ENCODE measurements at regions not wholly inside any gene's neighbourhood (a gene's known extent, or its start where the extent isn't known, plus 50 kb on each side); places are given as distances from the start of the nearest gene placed in this dataset.
"Not testable (repeated sequence)": the region's sequence is repeated elsewhere in the genome, so short reads cannot be mapped to it uniquely, and the experiment has no call there.

- Histone ChIP-seq H3K27me3 (no peaks in the 10 kb centered on the region), H3K4me3 (no peak overlapping the region), H3K36me3 (no peaks in the 10 kb centered on the region), H3K9me3 (no peaks in the 10 kb centered on the region), H3K27ac (no peak overlapping the region), H3K4me1 (peaks cover 0 to 26% of the 10 kb centered on the region in 2 donors)
- DNase-seq (no peak), ATAC-seq (no peak)
- TF ChIP-seq CTCF (IDR thresholded peaks at IDR 0.05), result no peak
- intact Hi-C loops (cut with DNase I), result no loop called here
Measured at GRCh38 chr6:144410059-144410458, 124.9 kb downstream of the UTRN start.

DNA sequence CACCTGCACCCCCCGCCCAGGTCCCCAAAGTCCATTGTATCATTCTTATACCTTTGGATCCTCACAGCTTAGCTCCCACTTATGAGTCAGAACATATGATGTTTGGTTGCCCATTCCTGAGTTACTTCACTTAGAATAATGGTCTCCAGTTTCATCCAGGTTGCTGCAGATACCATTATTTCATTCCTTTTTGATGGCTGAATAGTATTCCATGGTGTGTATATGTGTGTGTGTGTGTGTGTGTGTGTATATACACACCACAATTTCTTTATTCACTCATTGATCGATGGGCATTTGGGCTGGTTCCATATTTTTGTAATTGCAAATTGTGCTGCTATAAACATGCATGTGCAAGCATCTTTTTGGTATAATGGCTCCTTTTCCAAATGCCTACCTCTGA lies 125.4 kb downstream of the UTRN start:
- H3K36me3 ChIP-seq; H3K9me3 ChIP-seq; H3K27me3 ChIP-seq; intact Hi-C loops (cut with DNase I); DNase-seq; ATAC-seq; H3K4me3 ChIP-seq; H3K27ac ChIP-seq: not testable (repeated sequence)
- peaks cover 0 to 26% of the 10 kb centered on the region in 2 donors for H3K4me1 ChIP-seq

GRCh38 chr6:144411531-144412165 lies 126.5 kb downstream of the UTRN start:
- Histone ChIP-seq H3K4me3 (no peak overlapping the region), H3K27me3 (no peaks in the 10 kb centered on the region), H3K4me1 (peaks cover 6 to 30% of the 10 kb centered on the region in 2 donors), H3K9me3 (no peaks in the 10 kb centered on the region), H3K36me3 (no peaks in the 10 kb centered on the region), H3K27ac (no peak overlapping the region)
- intact Hi-C loops (cut with DNase I), result no loop called here
- no peak for DNase-seq
- peak; percentile 38 for ATAC-seq
- no peak for TF ChIP-seq CTCF (IDR thresholded peaks at IDR 0.05)

GRCh38 chr6:144413418-144413817 lies 128.3 kb downstream of the UTRN start:
- Histone ChIP-seq H3K27me3 (no peaks in the 10 kb centered on the region), H3K27ac (no peak overlapping the region), H3K4me3 (no peak overlapping the region), H3K4me1 (peaks cover 9 to 19% of the 10 kb centered on the region in 2 donors), H3K9me3 (no peaks in the 10 kb centered on the region), H3K36me3 (no peaks in the 10 kb centered on the region)
- no peak for TF ChIP-seq CTCF (IDR thresholded peaks at IDR 0.05)
- no peak for DNase-seq
- ATAC-seq, result no peak
- intact Hi-C loops (cut with DNase I), result no loop called here

DNA sequence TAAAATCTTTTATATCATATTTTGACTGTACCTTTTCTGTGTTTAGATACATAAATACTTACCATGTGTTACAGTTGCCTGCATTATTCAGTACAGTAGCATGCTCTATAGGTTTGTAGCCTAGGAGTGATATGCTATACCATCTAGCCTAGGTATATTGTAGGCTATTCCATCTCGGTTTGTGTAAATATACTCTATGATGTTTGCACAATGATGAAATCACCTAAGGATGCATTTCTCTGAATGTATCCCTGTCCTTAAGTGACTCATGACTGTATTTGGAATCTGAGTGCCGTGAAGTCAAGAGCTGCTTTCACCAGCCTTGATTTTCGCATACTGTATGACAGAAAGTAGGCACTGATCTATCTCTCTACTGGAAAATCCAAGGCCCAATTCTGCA lies 129.9 kb downstream of the UTRN start:
- TF ChIP-seq CTCF (IDR thresholded peaks at IDR 0.05), result no peak
- Histone ChIP-seq H3K36me3 (no peaks in the 10 kb centered on the region), H3K4me3 (no peak overlapping the region), H3K27ac (no peak overlapping the region), H3K9me3 (no peaks in the 10 kb centered on the region), H3K4me1 (peaks cover 9 to 24% of the 10 kb centered on the region in 2 donors), H3K27me3 (no peaks in the 10 kb centered on the region)
- peak in 1 of 4 donors; percentile 7 for DNase-seq
- intact Hi-C loops (cut with DNase I), result no loop called here
- peak; percentile 83 for ATAC-seq

- Histone ChIP-seq H3K27me3 (no peaks in the 10 kb centered on the region), H3K27ac (no peak overlapping the region), H3K36me3 (no peaks in the 10 kb centered on the region), H3K9me3 (no peaks in the 10 kb centered on the region), H3K4me1 (peaks cover 9 to 26% of the 10 kb centered on the region in 2 donors), H3K4me3 (no peak overlapping the region)
- TF ChIP-seq CTCF (IDR thresholded peaks at IDR 0.05), result no peak
- intact Hi-C loops (cut with DNase I), result no loop called here
- ATAC-seq, result peak; percentile 8
- DNase-seq, result no peak
Measured at GRCh38 chr6:144415835-144416237, 130.7 kb downstream of the UTRN start.
